ENCODE measurements at regions not wholly inside any gene's neighbourhood (a gene's known extent, or its start where the extent isn't known, plus 50 kb on each side); places are given as distances from the start of the nearest gene placed in this dataset.

DNA sequence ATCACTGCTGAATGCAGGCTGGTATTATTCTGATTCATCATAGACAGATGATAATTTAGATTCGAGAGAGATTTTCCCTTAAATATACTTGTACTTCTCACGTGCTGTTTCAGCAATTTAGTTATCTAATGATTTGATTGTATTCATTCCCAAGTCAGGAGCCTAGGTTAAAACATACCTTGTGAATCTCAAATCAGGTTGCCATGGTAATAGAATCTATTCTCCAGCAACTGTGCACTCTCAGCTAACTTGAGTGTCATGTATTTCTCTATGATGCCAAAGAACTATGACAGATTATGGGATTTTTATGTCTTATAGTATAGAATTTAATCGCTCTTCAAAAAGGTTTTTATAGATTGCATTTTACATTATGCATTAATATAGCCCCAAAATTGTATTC, 315.3 kb downstream of the GABRG2 start:
- Mint-ChIP-seq H3K27me3 (no peaks in the 10 kb centered on the region), H3K9me3 (no peaks in the 10 kb centered on the region), H3K4me1 (no peaks in the 10 kb centered on the region), H3K27ac (no peak overlapping the region), H3K4me3 (no peak overlapping the region), H3K36me3 (ENCODE audit: low read depth) (no peaks in the 10 kb centered on the region)
- intact Hi-C loops (cut with micrococcal nuclease), result no loop called here
- no peak for DNase-seq

DNA sequence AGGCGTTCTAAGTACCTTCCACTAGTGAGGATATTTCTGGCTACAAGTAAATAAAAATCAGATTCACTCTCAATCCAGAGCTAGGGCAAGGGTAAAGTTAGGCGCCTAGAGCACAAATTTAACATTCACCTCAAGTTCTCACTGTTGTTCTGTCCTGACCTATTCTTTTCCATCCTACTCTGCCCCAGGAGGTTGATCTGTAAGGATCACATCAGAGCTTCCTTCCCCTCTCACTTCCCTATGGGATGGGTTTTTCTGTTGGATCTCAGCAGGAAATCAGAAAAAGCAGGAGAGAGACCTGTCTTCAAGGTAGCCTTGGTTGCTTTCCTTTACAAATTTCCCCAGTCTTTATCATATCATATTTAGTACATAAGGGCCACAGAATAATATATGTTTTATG, 316.7 kb downstream of the GABRG2 start:
- Mint-ChIP-seq H3K27me3 (no peaks in the 10 kb centered on the region), H3K27ac (no peak overlapping the region), H3K4me1 (no peaks in the 10 kb centered on the region), H3K4me3 (no peak overlapping the region), H3K9me3 (no peaks in the 10 kb centered on the region), H3K36me3 (ENCODE audit: low read depth) (no peaks in the 10 kb centered on the region)
- intact Hi-C loops (cut with micrococcal nuclease), result no loop called here
- DNase-seq, result no peak

DNA sequence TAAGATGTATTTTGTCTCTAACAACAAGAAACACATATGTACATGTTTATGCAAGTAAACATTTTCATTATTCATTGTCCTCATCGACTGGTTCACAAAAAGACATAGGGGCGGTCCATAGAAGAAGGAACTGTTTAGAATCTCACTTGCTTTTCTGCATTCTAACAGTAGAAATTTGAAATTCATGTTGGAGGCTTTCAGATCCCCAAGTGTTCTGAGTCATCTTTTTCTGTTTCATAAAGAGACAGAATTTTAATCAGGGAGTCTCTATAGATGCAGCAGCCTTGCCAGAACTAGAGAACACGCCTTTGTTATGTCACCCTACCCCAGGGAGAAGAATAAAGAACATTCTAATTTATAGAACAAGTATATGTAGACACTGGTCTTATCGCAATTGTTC, 324.3 kb downstream of the GABRG2 start:
- intact Hi-C loops (cut with micrococcal nuclease), result no loop called here
- H3K36me3 Mint-ChIP-seq (ENCODE audit: low read depth), result no peaks in the 10 kb centered on the region
- H3K9me3 Mint-ChIP-seq, result peaks cover 7% of the 10 kb centered on the region
- H3K4me3 Mint-ChIP-seq, result no peak overlapping the region
- DNase-seq, result no peak
- H3K27ac Mint-ChIP-seq, result no peak overlapping the region
- no peaks in the 10 kb centered on the region for H3K27me3 Mint-ChIP-seq
- H3K4me1 Mint-ChIP-seq, result no peaks in the 10 kb centered on the region

DNA sequence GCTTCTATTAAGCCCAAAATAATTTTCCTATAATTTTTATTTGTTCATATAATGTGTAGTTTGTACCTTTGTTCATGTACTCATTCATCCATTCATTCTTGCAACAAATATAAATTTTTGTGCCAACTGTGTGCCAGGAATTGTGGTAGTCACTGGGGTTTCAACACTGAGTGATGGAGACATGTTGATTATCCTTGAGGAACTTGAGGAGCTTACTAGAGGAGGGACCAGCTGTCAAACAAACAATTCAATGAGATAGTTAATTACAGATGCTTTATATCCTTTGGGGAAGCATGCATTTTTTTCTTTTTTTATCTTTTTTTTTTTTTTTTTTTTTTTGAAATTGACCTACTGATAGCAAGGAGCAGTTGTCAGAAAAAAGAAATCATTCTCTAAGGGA, 324.8 kb downstream of the GABRG2 start:
- DNase-seq, result no peak
- no peak overlapping the region for H3K4me3 Mint-ChIP-seq
- H3K9me3 Mint-ChIP-seq, result peaks cover 7% of the 10 kb centered on the region
- no peaks in the 10 kb centered on the region for H3K27me3 Mint-ChIP-seq
- H3K27ac Mint-ChIP-seq, result no peak overlapping the region
- intact Hi-C loops (cut with micrococcal nuclease), result no loop called here
- no peaks in the 10 kb centered on the region for H3K4me1 Mint-ChIP-seq
- H3K36me3 Mint-ChIP-seq (ENCODE audit: low read depth), result no peaks in the 10 kb centered on the region

DNA sequence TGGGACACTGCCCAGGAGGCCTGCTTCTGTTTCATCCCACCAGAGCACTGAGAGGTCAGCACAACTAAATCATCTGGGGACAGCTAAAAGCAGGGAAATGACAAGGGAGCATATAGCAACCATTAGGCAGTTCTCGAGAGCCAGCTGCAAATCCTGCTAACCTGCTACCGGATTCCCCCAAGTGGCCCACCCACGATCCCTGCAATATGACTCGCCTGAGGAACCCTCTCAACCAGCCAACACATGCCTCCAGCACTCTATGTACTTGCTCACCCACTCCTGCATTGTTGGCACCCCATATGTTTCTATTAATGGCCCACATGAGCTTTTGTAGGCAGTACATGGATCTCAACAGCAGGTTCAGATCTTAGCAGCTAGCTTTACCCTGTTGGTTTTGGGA, 326.0 kb downstream of the GABRG2 start:
- H3K9me3 Mint-ChIP-seq, result peaks cover 7% of the 10 kb centered on the region
- no peaks in the 10 kb centered on the region for H3K36me3 Mint-ChIP-seq (ENCODE audit: low read depth)
- H3K4me1 Mint-ChIP-seq, result no peaks in the 10 kb centered on the region
- H3K4me3 Mint-ChIP-seq, result no peak overlapping the region
- no peak for DNase-seq
- intact Hi-C loops (cut with micrococcal nuclease), result no loop called here
- H3K27ac Mint-ChIP-seq, result no peak overlapping the region
- H3K27me3 Mint-ChIP-seq, result no peaks in the 10 kb centered on the region

DNA sequence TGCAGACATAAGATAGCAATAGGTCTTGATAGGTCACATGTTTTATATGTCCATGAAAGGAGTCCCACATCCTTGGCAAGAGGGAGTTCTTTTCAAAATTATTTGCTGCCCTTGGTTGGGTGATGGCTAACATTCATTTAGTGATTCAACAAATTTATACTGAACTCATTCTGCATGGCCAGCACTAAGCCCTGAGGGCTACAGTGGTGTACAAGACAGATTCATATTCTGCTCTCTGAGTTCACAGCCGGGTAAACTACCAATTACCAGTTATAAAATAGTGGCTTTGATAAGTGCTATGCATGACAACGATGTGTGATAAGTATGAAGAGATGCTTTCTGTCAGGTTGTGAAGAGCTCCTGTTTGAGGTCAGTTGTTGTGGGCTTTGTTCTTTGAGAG, 340.0 kb downstream of the GABRG2 start:
- DNase-seq, result no peak
- no peaks in the 10 kb centered on the region for H3K4me1 Mint-ChIP-seq
- no peaks in the 10 kb centered on the region for H3K36me3 Mint-ChIP-seq (ENCODE audit: low read depth)
- intact Hi-C loops (cut with micrococcal nuclease), result no loop called here
- no peak overlapping the region for H3K27ac Mint-ChIP-seq
- H3K27me3 Mint-ChIP-seq, result no peaks in the 10 kb centered on the region
- H3K9me3 Mint-ChIP-seq, result no peaks in the 10 kb centered on the region
- no peak overlapping the region for H3K4me3 Mint-ChIP-seq

DNA sequence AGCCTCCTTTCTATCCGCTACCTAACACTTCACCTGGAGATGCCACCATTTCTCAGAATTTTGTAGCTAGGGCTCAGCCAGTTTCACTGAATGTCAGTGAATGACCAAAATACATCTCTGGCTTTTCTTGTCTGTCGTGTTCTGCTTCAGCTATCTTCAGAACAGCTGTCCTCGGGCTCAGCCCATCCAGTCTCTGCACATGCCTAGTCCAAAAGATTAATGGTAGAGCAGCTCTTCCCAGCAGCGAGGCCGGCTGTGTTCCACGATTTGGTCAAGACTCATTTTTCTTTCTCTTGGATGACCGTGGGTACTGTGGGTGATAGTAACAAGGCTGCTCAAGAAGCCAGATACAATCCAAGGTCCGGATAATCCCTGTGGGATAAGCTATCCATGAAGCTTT, 342.8 kb downstream of the GABRG2 start:
- Mint-ChIP-seq H3K27ac (no peak overlapping the region), H3K27me3 (no peaks in the 10 kb centered on the region), H3K4me1 (no peaks in the 10 kb centered on the region)

DNA sequence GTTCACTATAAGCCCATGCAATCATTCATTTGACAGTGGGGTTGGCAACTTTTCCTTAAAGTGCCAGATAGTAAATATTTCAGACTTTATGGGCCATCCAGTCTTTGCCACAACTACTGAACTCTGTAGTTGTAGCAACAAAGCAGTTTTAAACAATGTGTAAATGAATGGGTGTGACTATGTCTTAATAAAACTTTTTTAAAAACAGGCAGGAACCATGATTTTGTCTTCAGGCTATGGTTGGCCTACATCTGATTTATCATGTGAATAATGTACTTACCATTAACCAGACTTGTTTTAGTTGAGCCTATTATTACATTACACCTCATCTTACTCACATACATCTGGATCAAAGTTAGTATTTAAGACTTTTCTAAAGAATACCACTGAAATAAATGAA, 361.6 kb downstream of the GABRG2 start:
- Mint-ChIP-seq H3K4me1 (no peaks in the 10 kb centered on the region), H3K27ac (no peak overlapping the region), H3K36me3 (ENCODE audit: low read depth) (no peaks in the 10 kb centered on the region), H3K27me3 (no peaks in the 10 kb centered on the region), H3K9me3 (no peaks in the 10 kb centered on the region), H3K4me3 (no peak overlapping the region)
- DNase-seq, result no peak
- intact Hi-C loops (cut with micrococcal nuclease), result no loop called here

More for the DNA sequence above, 342.8 kb downstream of the GABRG2 start:
- DNase-seq, result no peak
- no peaks in the 10 kb centered on the region for H3K36me3 Mint-ChIP-seq (ENCODE audit: low read depth)
- intact Hi-C loops (cut with micrococcal nuclease), result no loop called here
- no peak overlapping the region for H3K4me3 Mint-ChIP-seq
- H3K9me3 Mint-ChIP-seq, result peaks cover 3% of the 10 kb centered on the region

DNA sequence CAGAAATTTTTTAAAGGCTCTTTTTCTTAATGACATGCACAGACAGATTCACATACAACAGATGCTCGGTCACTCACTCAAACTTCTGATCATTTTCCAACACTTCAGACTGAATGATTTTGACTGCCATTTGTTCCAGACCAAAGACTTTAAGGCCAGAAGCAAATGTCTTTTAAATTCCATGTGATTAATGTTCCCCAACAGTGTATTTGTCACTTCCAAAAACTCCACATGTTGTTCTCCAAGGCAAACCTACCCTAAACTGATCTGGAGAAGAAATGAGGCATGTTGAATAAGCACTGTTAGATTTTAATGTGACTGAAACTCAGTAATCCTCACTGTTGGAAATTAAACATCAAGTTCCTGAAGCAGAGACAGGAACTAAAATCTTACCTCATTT, 366.7 kb downstream of the GABRG2 start:
- Mint-ChIP-seq H3K4me3 (no peak overlapping the region), H3K27me3 (no peaks in the 10 kb centered on the region), H3K27ac (no peak overlapping the region), H3K9me3 (no peaks in the 10 kb centered on the region), H3K4me1 (no peaks in the 10 kb centered on the region), H3K36me3 (ENCODE audit: low read depth) (no peaks in the 10 kb centered on the region)
- no peak for DNase-seq
- intact Hi-C loops (cut with micrococcal nuclease), result no loop called here

DNA sequence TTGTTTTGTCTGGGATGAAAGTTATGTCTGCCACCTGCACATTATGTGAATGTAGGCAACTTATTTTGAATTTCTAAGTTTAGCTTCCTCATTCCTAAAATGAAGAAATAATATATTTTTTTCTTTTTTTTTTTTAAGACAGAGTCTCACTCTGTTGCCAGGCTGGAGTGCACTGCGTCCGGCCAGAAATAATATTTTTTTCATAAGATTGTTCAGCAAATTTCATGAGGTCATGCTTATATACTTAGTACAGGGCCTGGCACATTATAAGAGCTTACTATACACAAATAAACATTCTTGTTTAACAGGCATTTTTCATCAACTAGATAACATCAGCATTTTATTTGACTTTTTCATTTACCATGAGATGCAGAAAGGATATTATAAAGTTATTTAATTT, 368.5 kb downstream of the GABRG2 start:
- no peaks in the 10 kb centered on the region for H3K36me3 Mint-ChIP-seq (ENCODE audit: low read depth)
- intact Hi-C loops (cut with micrococcal nuclease), result no loop called here
- H3K27ac Mint-ChIP-seq, result no peak overlapping the region
- no peaks in the 10 kb centered on the region for H3K27me3 Mint-ChIP-seq
- H3K4me3 Mint-ChIP-seq, result no peak overlapping the region
- no peak for DNase-seq
- no peaks in the 10 kb centered on the region for H3K9me3 Mint-ChIP-seq
- H3K4me1 Mint-ChIP-seq, result no peaks in the 10 kb centered on the region

DNA sequence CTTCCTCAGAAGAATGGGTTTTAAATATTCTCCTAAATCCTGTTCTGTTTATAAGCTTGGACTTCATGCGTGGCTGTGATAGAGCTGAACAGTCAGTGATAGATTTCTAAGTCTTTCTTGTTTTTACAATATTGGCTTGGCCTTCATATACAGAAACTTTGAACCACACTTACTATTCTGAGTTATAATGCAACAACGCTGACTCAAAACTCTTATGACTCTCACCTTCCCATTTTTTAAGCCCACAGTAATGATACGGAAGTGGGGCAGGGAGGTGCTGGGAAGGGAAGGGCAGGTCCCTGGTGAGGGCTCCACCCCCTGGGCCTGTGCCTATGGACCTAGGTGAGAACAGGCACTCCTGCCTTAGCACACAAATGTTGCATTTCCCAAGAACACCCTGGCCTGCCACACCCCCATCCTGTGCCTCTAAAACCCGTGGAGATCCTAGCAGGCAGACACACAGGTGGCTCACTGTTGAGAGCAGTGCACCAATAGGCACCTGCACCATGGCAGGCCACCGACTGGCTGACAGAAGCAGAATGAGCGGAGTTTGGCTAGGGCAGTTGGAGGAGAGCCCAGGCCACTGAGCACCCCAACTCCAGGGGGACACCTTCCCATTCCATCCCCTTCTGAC, 376.7 kb downstream of the GABRG2 start:
- Mint-ChIP-seq H3K27me3 (no peaks in the 10 kb centered on the region), H3K9me3 (no peaks in the 10 kb centered on the region), H3K4me3 (no peak overlapping the region), H3K36me3 (ENCODE audit: low read depth) (no peaks in the 10 kb centered on the region), H3K4me1 (no peaks in the 10 kb centered on the region), H3K27ac (no peak overlapping the region)
- no peak for DNase-seq
- intact Hi-C loops (cut with micrococcal nuclease), result no loop called here

DNA sequence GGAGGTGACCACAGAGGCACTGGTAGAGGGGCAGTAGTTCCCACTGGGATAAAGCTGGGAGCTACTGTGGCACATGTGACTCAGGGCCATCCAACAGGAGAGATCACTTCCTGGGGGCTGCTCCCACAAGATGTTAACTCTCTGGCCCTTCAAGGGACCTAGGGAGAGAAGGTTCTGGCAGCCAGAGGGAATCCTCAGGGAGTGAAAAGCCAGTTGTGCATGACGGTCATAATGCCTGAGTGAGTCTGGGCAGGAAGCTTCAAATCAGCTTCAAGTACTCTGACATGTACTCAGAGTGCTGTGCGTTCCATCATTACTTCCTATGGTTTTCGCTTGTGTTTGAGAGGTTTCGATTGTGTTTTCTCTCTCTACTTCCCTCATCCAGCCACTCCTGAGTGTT, 388.5 kb downstream of the GABRG2 start:
- Mint-ChIP-seq H3K27ac (no peak overlapping the region), H3K36me3 (ENCODE audit: low read depth) (no peaks in the 10 kb centered on the region), H3K9me3 (peaks cover 16% of the 10 kb centered on the region), H3K27me3 (no peaks in the 10 kb centered on the region), H3K4me1 (no peaks in the 10 kb centered on the region), H3K4me3 (no peak overlapping the region)
- intact Hi-C loops (cut with micrococcal nuclease), result no loop called here
- no peak for DNase-seq

DNA sequence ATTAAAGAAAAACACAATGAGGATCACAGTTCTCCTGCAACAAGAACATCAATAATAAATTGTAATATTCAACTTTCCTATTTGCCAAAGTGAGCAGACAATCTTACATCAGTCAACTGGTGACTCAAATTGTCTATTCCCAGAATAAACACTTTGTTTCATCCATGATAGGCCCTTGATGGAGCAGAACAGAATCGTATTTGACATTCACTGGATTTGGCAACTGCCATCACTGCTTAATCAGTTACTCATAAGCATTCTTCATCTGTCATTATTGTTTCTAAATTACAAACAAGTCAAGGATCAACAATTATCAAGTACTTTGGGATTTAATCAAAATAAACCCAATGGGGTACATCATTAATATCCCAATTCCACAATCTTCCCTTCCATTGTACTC, 398.4 kb downstream of the GABRG2 start:
- no peaks in the 10 kb centered on the region for H3K36me3 Mint-ChIP-seq (ENCODE audit: low read depth)
- no peak overlapping the region for H3K4me3 Mint-ChIP-seq
- H3K4me1 Mint-ChIP-seq, result no peaks in the 10 kb centered on the region
- intact Hi-C loops (cut with micrococcal nuclease), result no loop called here
- no peaks in the 10 kb centered on the region for H3K27me3 Mint-ChIP-seq
- no peak for DNase-seq
- H3K27ac Mint-ChIP-seq, result no peak overlapping the region
- peaks cover 3% of the 10 kb centered on the region for H3K9me3 Mint-ChIP-seq

DNA sequence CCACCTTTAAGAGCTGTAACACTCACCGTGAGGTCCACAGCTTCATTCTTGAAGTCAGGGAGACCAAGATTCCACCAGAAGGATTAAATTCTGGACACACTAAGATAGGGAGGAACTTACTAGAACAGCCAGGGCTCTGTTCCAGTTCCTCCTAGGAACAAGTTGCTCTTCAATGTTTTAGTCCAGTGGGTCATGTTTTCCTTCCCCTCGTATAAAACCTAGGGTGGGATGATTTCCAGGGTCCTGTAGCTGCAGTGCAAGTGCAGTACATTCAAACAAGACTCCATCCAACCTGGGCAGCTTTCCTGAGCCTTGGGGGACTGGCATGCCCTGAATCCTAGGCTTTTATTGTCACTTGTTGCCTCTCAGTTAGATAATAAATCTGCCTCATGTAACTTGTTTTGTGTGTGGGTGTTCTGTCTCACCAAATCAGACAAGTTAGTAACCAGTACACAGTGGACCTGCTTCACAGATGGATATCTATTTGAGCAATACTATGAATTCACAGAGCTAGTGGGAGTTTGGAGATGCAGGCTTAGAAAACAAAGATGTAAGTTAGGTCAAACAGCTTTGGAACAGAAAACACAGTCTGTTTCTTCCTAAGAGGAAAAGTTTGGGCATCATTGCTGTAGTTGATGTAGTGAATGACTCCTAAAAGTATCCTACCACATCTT, 405.6 kb downstream of the GABRG2 start:
- no peaks in the 10 kb centered on the region for H3K27me3 Mint-ChIP-seq
- DNase-seq, result no peak
- H3K4me1 Mint-ChIP-seq, result no peaks in the 10 kb centered on the region
- no peak overlapping the region for H3K4me3 Mint-ChIP-seq
- H3K9me3 Mint-ChIP-seq, result no peaks in the 10 kb centered on the region
- no peak overlapping the region for H3K27ac Mint-ChIP-seq
- H3K36me3 Mint-ChIP-seq (ENCODE audit: low read depth), result no peaks in the 10 kb centered on the region
- intact Hi-C loops (cut with micrococcal nuclease), result no loop called here

DNA sequence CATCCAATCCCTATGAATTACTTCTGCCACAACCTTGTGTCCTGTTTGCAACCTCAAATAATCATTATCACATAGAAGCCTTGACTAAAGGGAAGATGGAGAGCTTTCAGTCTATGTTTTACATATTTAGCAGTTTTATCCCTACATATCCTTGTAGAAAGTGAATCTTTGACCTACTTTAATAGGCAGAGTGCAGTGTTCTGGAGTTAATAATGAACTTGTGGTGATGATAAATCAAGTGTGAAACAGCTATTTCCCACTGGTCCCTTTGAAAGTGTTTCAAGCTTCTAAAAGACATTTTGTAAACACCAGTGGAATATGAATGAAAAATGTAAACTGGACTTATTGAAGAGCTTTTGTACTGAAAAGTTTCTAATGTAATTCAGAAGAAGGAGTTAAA, 406.7 kb downstream of the GABRG2 start:
- intact Hi-C loops (cut with micrococcal nuclease), result no loop called here
- Mint-ChIP-seq H3K36me3 (ENCODE audit: low read depth) (no peaks in the 10 kb centered on the region), H3K27me3 (no peaks in the 10 kb centered on the region), H3K4me1 (no peaks in the 10 kb centered on the region), H3K9me3 (no peaks in the 10 kb centered on the region), H3K4me3 (no peak overlapping the region), H3K27ac (no peak overlapping the region)
- DNase-seq, result no peak
